H54 (cell line): ENCODE measurements at regions not wholly inside any gene's neighbourhood (a gene's known extent, or its start where the extent isn't known, plus 50 kb on each side); places are given as distances from the start of the nearest gene placed in this dataset.

ENCODE experiments used
- DNase-seq: peaks from one replicate; pipeline ENCODE4 v3.0.0; 2011; ENCODE audit warnings: low spot score, mixed read lengths; ENCODE audit not compliant: insufficient read length
- FAIRE-seq: peaks from 3 replicates; lab custom pipeline; 2011; peaks lifted over from hg19 to GRCh38; lab: Jason Lieb, UNC
- POLR2A ChIP-seq: IDR thresholded peaks from 2 replicates; pipeline ENCODE4 v1.6.1; 2011; ENCODE audit warnings: low read depth, mild to moderate bottlenecking, low read length

GRCh38 chr1:193421487-193421886, 235.1 kb upstream of the B3GALT2 start:
- no peak for DNase-seq
- no peak for FAIRE-seq
- TF ChIP-seq POLR2A = no peak

DNA sequence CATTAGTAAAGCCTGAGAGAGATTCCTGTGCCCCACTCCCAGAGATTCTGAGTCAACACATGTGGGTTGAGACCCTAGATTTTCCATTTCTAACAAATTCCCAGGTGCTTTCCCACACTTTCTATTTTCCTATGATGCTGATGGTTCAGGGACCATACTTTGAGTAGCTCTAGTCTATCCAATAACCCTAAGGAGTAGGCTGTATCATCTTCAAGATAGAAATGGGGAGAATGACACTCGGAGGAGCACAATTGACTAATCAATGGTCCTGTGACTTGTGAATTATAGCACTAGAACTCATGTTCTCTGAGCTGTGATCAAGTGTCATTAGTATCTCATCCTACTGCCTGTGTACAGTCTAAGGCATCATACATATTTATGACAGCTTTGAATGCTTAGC, 232.9 kb upstream of the B3GALT2 start:
- DNase-seq = no peak
- no peak for TF ChIP-seq POLR2A
- FAIRE-seq = no peak

- FAIRE-seq = no peak
- TF ChIP-seq POLR2A = no peak
- DNase-seq = no peak
These were observed 232.3 kb upstream of the B3GALT2 start for GRCh38 chr1:193418745-193419058.

GRCh38 chr1:193417945-193418744, 231.7 kb upstream of the B3GALT2 start:
- no peak for TF ChIP-seq POLR2A
- peak; percentile 71 for FAIRE-seq
- DNase-seq = no peak

DNA sequence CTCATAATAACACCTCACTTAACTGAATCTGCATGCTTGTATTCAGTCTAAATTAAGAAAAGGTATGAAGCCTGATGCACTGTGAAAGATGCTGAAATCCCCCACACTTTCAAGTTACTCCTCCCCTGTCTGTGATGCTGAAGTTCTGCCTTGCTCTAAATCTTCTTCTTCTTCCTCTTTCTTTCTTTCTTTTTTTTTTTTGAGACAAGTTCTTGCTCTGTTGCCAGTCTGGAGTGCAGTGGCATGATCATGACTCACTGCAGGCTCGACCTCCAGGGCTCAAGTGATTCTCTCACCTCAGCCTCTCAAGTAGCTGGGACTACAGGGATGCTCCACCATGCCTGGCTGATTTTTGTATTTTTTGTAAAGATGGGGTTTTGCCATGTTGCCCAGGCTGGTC, 231.0 kb upstream of the B3GALT2 start:
- no peak for TF ChIP-seq POLR2A
- DNase-seq = no peak
- peak; percentile 91 for FAIRE-seq

GRCh38 chr1:193416226-193417024, 230.0 kb upstream of the B3GALT2 start:
- FAIRE-seq = peak; percentile 36
- TF ChIP-seq POLR2A = no peak
- no peak for DNase-seq

DNA sequence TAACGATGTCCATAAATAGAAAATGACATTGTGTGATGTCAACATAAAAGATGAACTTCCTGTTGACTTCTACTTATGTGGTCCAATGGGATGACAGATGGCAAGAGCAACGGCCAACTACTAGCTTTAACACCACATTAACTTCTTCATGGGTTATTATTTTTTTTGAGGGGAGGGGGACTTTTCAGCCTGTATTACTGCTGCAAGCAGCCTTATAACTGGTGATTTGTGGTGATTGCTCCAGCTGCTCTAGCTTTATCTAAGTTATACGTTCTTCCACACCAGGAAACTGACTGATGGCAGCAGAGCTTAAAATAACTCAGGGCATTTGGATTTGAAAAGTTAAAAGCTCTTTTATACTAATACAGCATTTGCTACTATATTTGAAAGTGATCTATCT, 228.8 kb upstream of the B3GALT2 start:
- no peak for DNase-seq
- TF ChIP-seq POLR2A = no peak
- FAIRE-seq = no peak

DNA sequence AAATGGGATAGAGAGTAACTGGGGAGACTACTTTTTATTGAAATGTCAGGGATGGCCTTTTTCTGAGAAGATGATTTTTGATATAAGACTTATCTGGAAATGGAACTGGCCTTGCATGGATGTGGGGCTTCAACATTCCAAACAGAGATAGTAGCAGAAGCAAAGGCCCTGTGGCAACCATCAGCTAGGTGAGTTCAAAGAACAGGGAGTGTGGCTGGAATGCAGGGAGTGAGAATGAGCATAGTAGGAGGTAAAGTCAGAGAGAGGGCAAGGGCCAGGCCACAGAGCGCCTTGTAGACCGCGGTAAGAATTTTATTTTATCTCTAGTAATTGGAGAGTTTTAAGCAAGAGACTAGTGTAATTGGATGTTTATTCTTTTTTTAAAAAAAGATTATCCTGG, 227.0 kb upstream of the B3GALT2 start:
- DNase-seq (no peak), FAIRE-seq (no peak)
- no peak for TF ChIP-seq POLR2A

DNA sequence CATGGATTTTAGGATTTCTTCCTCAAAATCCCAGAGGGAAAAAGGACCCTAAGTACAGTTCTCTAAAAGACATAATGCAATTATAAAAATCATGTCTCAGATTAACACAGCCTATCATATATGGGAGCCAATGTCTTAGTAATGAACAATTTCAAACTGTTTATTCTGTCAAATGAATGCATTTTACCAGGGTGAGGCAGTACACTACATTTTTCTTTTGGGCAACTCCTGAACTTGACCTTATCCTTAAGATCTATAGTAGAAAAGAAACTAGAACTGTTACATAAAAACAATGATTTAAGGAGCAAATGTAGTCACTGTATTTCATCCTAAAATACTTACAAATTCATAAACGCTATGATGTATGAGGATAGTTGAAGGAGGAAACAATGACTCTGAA, 226.3 kb upstream of the B3GALT2 start:
- no peak for TF ChIP-seq POLR2A
- no peak for DNase-seq
- no peak for FAIRE-seq

GRCh38 chr1:193411714-193412113, 225.3 kb upstream of the B3GALT2 start:
- FAIRE-seq (no peak), DNase-seq (no peak)
- no peak for TF ChIP-seq POLR2A

GRCh38 chr1:193411215-193411614, 224.8 kb upstream of the B3GALT2 start:
- no peak for TF ChIP-seq POLR2A
- FAIRE-seq (no peak), DNase-seq (no peak)

- FAIRE-seq (peak; percentile 50), DNase-seq (no peak)
- TF ChIP-seq POLR2A = no peak
These were observed 222.4 kb upstream of the B3GALT2 start for GRCh38 chr1:193408782-193409293.

DNA sequence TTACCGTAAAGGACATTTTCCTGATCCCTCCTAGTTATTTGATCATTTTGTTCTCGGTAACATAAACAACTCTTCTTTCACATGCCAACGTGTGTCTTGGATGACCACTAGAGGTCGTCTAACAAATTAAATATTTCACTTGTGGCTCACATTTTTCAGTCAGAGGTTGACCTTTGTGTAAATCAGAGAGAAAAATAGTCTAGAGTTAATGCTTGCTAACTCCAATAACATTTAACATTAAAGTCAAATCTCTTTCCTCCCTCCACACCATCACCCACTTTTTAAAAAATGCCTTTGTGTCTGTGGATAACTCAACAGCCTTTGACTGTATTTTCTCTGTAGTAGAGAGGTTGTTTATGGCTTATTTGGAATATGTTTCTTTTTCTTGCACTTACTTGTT, 220.5 kb upstream of the B3GALT2 start:
- FAIRE-seq (peak; percentile 96), DNase-seq (peak; percentile 12)
- TF ChIP-seq POLR2A = no peak

DNA sequence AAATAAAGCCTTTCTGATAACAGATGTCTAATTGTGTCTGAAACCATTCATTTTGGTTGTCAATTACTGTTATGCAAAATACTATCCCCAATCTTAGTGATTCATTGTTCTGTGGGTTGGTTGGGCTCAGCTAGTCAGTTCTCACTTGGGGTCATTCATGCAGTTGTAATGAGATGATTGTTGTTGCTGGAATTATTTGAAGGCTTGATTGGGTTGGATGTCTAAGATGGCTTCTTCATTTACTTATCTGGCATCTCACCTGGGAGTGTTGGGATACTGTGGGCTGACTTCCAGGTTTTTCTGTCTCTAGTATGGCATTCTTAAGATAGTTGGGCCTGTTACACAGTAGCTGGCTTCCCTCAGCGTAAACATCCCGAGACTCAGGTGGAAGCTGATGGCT, 217.8 kb upstream of the B3GALT2 start:
- no peak for TF ChIP-seq POLR2A
- FAIRE-seq (no peak), DNase-seq (no peak)

GRCh38 chr1:193402977-193403376, 216.6 kb upstream of the B3GALT2 start:
- no peak for TF ChIP-seq POLR2A
- DNase-seq (no peak), FAIRE-seq (no peak)
